Small intestine (tissue), 7 donors: ENCODE measurements at regions not wholly inside any gene's neighbourhood (a gene's known extent, or its start where the extent isn't known, plus 50 kb on each side); places are given as distances from the start of the nearest gene placed in this dataset.

ENCODE experiments used
- DNase-seq, 2 donors: peaks; one replicate each; pipeline versions ENCODE4 v3.0.0 to v3.0.0-alpha.2; 2013
- FAIRE-seq: peaks from 2 replicates; lab custom pipeline; 2012; peaks lifted over from hg19 to GRCh38; lab: Jason Lieb, UNC
- H3K27ac ChIP-seq, 3 donors: one replicate each; pipeline ENCODE4 v1.5.1; 2013; ENCODE audit warnings: low read length in 2 of 3, mild to moderate bottlenecking in 2 of 3, control low read depth in 1 of 3, inconsistent platforms in 1 of 3, low read depth in 1 of 3, moderate library complexity in 1 of 3
- H3K27me3 ChIP-seq, 3 donors: one replicate each; pipeline ENCODE4 v1.6.1; 2013; ENCODE audit warnings: low read length in 3 of 3, inconsistent platforms in 1 of 3; ENCODE audit not compliant: control insufficient read depth in 3 of 3, insufficient read depth in 3 of 3
- H3K36me3 ChIP-seq, 3 donors: one replicate each; pipeline ENCODE4 v1.6.1; 2013; ENCODE audit warnings: low read length in 3 of 3, inconsistent platforms in 1 of 3, low read depth in 1 of 3, mild to moderate bottlenecking in 1 of 3, moderate library complexity in 1 of 3; ENCODE audit not compliant: control insufficient read depth in 3 of 3, insufficient read depth in 2 of 3
- H3K4me1 ChIP-seq, 3 donors: one replicate each; pipeline ENCODE4 v1.6.1; 2013; ENCODE audit warnings: low read length in 2 of 3, inconsistent platforms in 1 of 3, low read depth in 1 of 3, mild to moderate bottlenecking in 1 of 3, moderate library complexity in 1 of 3; ENCODE audit not compliant: control insufficient read depth in 3 of 3, insufficient read depth in 2 of 3
- H3K4me3 ChIP-seq, 3 donors: one replicate each; pipeline ENCODE4 v1.5.1; 2013; ENCODE audit warnings: low read length in 3 of 3, control low read depth in 1 of 3, inconsistent platforms in 1 of 3, low read depth in 1 of 3, mild to moderate bottlenecking in 1 of 3, moderate library complexity in 1 of 3
- H3K9me3 ChIP-seq, 2 donors: one replicate each; pipeline ENCODE4 v1.6.1; 2013; ENCODE audit warnings: low read depth in 1 of 2, low read length in 1 of 2; ENCODE audit not compliant: control insufficient read depth in 2 of 2, insufficient read depth in 1 of 2
- WGBS, 3 donors: extraction: QIAGEN DNeasy Blood & Tissue Kit; methylation state at CpG; one replicate each; pipeline ENCODE4 v1.1.7; 2013; 5-methylcytosine and 5-hydroxymethylcytosine counted together
- donor health status: healthy with polysubstance abuse.
- donor health status: control.
- donor health status: control.
- donor health status: Bipolar disorder and iron deficiency.
- donor health status: healthy.

GRCh38 chr10:4543938-4544533 lies 282.0 kb upstream of the AKR1E2 start:
- H3K27ac ChIP-seq: no peak overlapping the region
- H3K9me3 ChIP-seq: no peaks in the 10 kb centered on the region
- H3K27me3 ChIP-seq: no peaks in the 10 kb centered on the region
- WGBS, 3 donors: 77 to 79% (median 79%) methylated on average over 7 of the region's 7 CpGs
- no peaks in the 10 kb centered on the region for H3K4me1 ChIP-seq
- DNase-seq: no peak
- FAIRE-seq: no peak
- H3K4me3 ChIP-seq: no peak overlapping the region
- H3K36me3 ChIP-seq: no peaks in the 10 kb centered on the region

- no peak for FAIRE-seq
- H3K36me3 ChIP-seq: no peaks in the 10 kb centered on the region
Measured at GRCh38 chr10:4541292-4541691, 284.7 kb upstream of the AKR1E2 start.

GRCh38 chr10:4538016-4538415 lies 288.0 kb upstream of the AKR1E2 start:
- peaks cover 0 to 11% of the 10 kb centered on the region in 2 donors for H3K9me3 ChIP-seq
- DNase-seq (no peak), FAIRE-seq (no peak)
- H3K27ac ChIP-seq: no peak overlapping the region
- no peak overlapping the region for H3K4me3 ChIP-seq
- H3K4me1 ChIP-seq: no peaks in the 10 kb centered on the region
- WGBS, 3 donors: 77 to 85% (median 81%) methylated on average over 4 of the region's 4 CpGs
- H3K36me3 ChIP-seq: no peaks in the 10 kb centered on the region
- no peaks in the 10 kb centered on the region for H3K27me3 ChIP-seq

More at GRCh38 chr10:4541292-4541691, 284.7 kb upstream of the AKR1E2 start:
- DNase-seq: peak in 1 of 2 donors; percentile 13
- no peaks in the 10 kb centered on the region for H3K27me3 ChIP-seq
- no peak overlapping the region for H3K27ac ChIP-seq
- H3K9me3 ChIP-seq: peaks cover 0 to 11% of the 10 kb centered on the region in 2 donors
- no peak overlapping the region for H3K4me3 ChIP-seq
- no peaks in the 10 kb centered on the region for H3K4me1 ChIP-seq

GRCh38 chr10:4535521-4535920 lies 290.5 kb upstream of the AKR1E2 start:
- no peak overlapping the region for H3K27ac ChIP-seq
- FAIRE-seq: no peak

GRCh38 chr10:4533621-4534020 lies 292.4 kb upstream of the AKR1E2 start:
- 75 to 83% (median 77%) methylated on average over 6 of the region's 6 CpGs for WGBS, 3 donors
- peaks cover 0 to 11% of the 10 kb centered on the region in 2 donors for H3K9me3 ChIP-seq
- no peak overlapping the region for H3K27ac ChIP-seq
- H3K27me3 ChIP-seq: no peaks in the 10 kb centered on the region
- DNase-seq (no peak), FAIRE-seq (no peak)
- H3K36me3 ChIP-seq: no peaks in the 10 kb centered on the region
- H3K4me1 ChIP-seq: no peaks in the 10 kb centered on the region
- no peak overlapping the region for H3K4me3 ChIP-seq

More at GRCh38 chr10:4535521-4535920, 290.5 kb upstream of the AKR1E2 start:
- H3K27me3 ChIP-seq: no peaks in the 10 kb centered on the region
- H3K4me1 ChIP-seq: no peaks in the 10 kb centered on the region
- H3K36me3 ChIP-seq: no peaks in the 10 kb centered on the region
- 71 to 76% (median 72%) methylated on average over 4 of the region's 4 CpGs for WGBS, 3 donors
- DNase-seq: no peak
- H3K4me3 ChIP-seq: no peak overlapping the region
- H3K9me3 ChIP-seq: peaks cover 0 to 11% of the 10 kb centered on the region in 2 donors

GRCh38 chr10:4532976-4533375 lies 293.0 kb upstream of the AKR1E2 start:
- H3K9me3 ChIP-seq: peaks cover 0 to 6% of the 10 kb centered on the region in 2 donors
- no peak overlapping the region for H3K4me3 ChIP-seq
- WGBS, 3 donors: 57 to 86% (median 67%) methylated on average over 1 of the region's 1 CpG
- H3K27me3 ChIP-seq: no peaks in the 10 kb centered on the region
- FAIRE-seq (no peak), DNase-seq (no peak)
- H3K27ac ChIP-seq: no peak overlapping the region
- no peaks in the 10 kb centered on the region for H3K36me3 ChIP-seq
- H3K4me1 ChIP-seq: no peaks in the 10 kb centered on the region

GRCh38 chr10:4532467-4532866 lies 293.5 kb upstream of the AKR1E2 start:
- Histone ChIP-seq H3K4me3 (no peak overlapping the region), H3K27ac (no peak overlapping the region), H3K36me3 (no peaks in the 10 kb centered on the region), H3K27me3 (no peaks in the 10 kb centered on the region), H3K4me1 (no peaks in the 10 kb centered on the region), H3K9me3 (peaks cover 0 to 4% of the 10 kb centered on the region in 2 donors)
- FAIRE-seq (no peak), DNase-seq (no peak)
- WGBS, 3 donors: 48 to 68% (median 64%) methylated on average over 3 of the region's 3 CpGs

- DNase-seq: no peak
- no peaks in the 10 kb centered on the region for H3K9me3 ChIP-seq
- no peak overlapping the region for H3K27ac ChIP-seq
- no peak overlapping the region for H3K4me3 ChIP-seq
- no peak for FAIRE-seq
- no peaks in the 10 kb centered on the region for H3K36me3 ChIP-seq
- H3K27me3 ChIP-seq: no peaks in the 10 kb centered on the region
- 30 to 53% (median 30%) methylated on average over 1 of the region's 1 CpG for WGBS, 3 donors
- no peaks in the 10 kb centered on the region for H3K4me1 ChIP-seq
Measured at GRCh38 chr10:4532011-4532410, 294.0 kb upstream of the AKR1E2 start.

GRCh38 chr10:4529266-4529665 lies 296.7 kb upstream of the AKR1E2 start:
- Histone ChIP-seq H3K4me1 (no peaks in the 10 kb centered on the region), H3K36me3 (no peaks in the 10 kb centered on the region), H3K27me3 (no peaks in the 10 kb centered on the region), H3K27ac (no peak overlapping the region), H3K4me3 (no peak overlapping the region), H3K9me3 (no peaks in the 10 kb centered on the region)
- no peak for FAIRE-seq
- DNase-seq: no peak
